ENCODE measurements at regions not wholly inside any gene's neighbourhood (a gene's known extent, or its start where the extent isn't known, plus 50 kb on each side); places are given as distances from the start of the nearest gene placed in this dataset.

- 89% methylated on average over 1 of the region's 2 CpGs for WGBS (ENCODE audit: insufficient coverage)
- no peaks in the 10 kb centered on the region for H3K9me3 ChIP-seq (ENCODE audit: control insufficient read depth, insufficient read depth, low read length)
- ATAC-seq (no peak), DNase-seq (no peak)
- intact Hi-C loops (cut with micrococcal nuclease) = no loop called here
- Mint-ChIP-seq H3K27ac (no peak overlapping the region), H3K36me3 (no peaks in the 10 kb centered on the region), H3K27me3 (ENCODE audit: low read depth in 2 of 2) (no peaks in the 10 kb centered on the region), H3K4me1 (no peaks in the 10 kb centered on the region), H3K9me3 (peaks cover 0 to 2% of the 10 kb centered on the region in 2 donors), H3K4me3 (no peak overlapping the region)
- TF ChIP-seq CTCF (IDR thresholded peaks at IDR 0.05) = no peak
- no peaks in the 10 kb centered on the region for H3K27me3 ChIP-seq (ENCODE audit: control insufficient read depth, insufficient read depth, low read length)
- no peak overlapping the region for H3K4me3 ChIP-seq (ENCODE audit: low read length)
- H3K27ac ChIP-seq (ENCODE audit: low read length) = no peak overlapping the region
- no peaks in the 10 kb centered on the region for H3K36me3 ChIP-seq (ENCODE audit: control insufficient read depth, insufficient read depth, low read length)
- H3K4me1 ChIP-seq (ENCODE audit: control insufficient read depth, insufficient read depth, low read length) = no peaks in the 10 kb centered on the region
Measured at GRCh38 chr12:24530689-24531088, 418.2 kb downstream of the BCAT1 start.

- Histone ChIP-seq H3K36me3 (ENCODE audit: control insufficient read depth, insufficient read depth, low read length) (no peaks in the 10 kb centered on the region), H3K4me3 (ENCODE audit: low read length) (no peak overlapping the region), H3K4me1 (ENCODE audit: control insufficient read depth, insufficient read depth, low read length) (no peaks in the 10 kb centered on the region), H3K9me3 (ENCODE audit: control insufficient read depth, insufficient read depth, low read length) (no peaks in the 10 kb centered on the region), H3K27me3 (ENCODE audit: control insufficient read depth, insufficient read depth, low read length) (no peaks in the 10 kb centered on the region), H3K27ac (ENCODE audit: low read length) (no peak overlapping the region)
- H3K4me1 Mint-ChIP-seq = no peaks in the 10 kb centered on the region
- intact Hi-C loops (cut with micrococcal nuclease) = no loop called here
- peaks cover 0 to 4% of the 10 kb centered on the region in 2 donors for H3K9me3 Mint-ChIP-seq
- no peak overlapping the region for H3K4me3 Mint-ChIP-seq
- H3K36me3 Mint-ChIP-seq = no peaks in the 10 kb centered on the region
- no peak for DNase-seq
- no peak for ATAC-seq
- no peaks in the 10 kb centered on the region for H3K27me3 Mint-ChIP-seq (ENCODE audit: low read depth in 2 of 2)
- no peak overlapping the region for H3K27ac Mint-ChIP-seq
- no peak for TF ChIP-seq CTCF (IDR thresholded peaks at IDR 0.05)
Measured at GRCh38 chr12:24527102-24527501, 421.8 kb downstream of the BCAT1 start.

- Histone ChIP-seq H3K27me3 (ENCODE audit: control insufficient read depth, insufficient read depth, low read length) (no peaks in the 10 kb centered on the region), H3K4me1 (ENCODE audit: control insufficient read depth, insufficient read depth, low read length) (no peaks in the 10 kb centered on the region), H3K4me3 (ENCODE audit: low read length) (no peak overlapping the region), H3K9me3 (ENCODE audit: control insufficient read depth, insufficient read depth, low read length) (peaks cover 5% of the 10 kb centered on the region), H3K27ac (ENCODE audit: low read length) (no peak overlapping the region), H3K36me3 (ENCODE audit: control insufficient read depth, insufficient read depth, low read length) (no peaks in the 10 kb centered on the region)
- Mint-ChIP-seq H3K9me3 (peaks cover 18 to 19% of the 10 kb centered on the region in 2 donors), H3K4me1 (no peaks in the 10 kb centered on the region), H3K4me3 (no peak overlapping the region), H3K27me3 (ENCODE audit: low read depth in 2 of 2) (no peaks in the 10 kb centered on the region), H3K36me3 (peaks cover 17% of the 10 kb centered on the region), H3K27ac (no peak overlapping the region)
- WGBS (ENCODE audit: insufficient coverage) = no CpG with 5 or more reads among the region's 1 CpG
- ATAC-seq (no peak), DNase-seq (no peak)
- no peak for TF ChIP-seq CTCF (IDR thresholded peaks at IDR 0.05)
- intact Hi-C loops (cut with micrococcal nuclease) = no loop called here
Measured at GRCh38 chr12:24522736-24523135, 426.2 kb downstream of the BCAT1 start.

- peaks cover 5% of the 10 kb centered on the region for H3K9me3 ChIP-seq (ENCODE audit: control insufficient read depth, insufficient read depth, low read length)
- H3K4me1 ChIP-seq (ENCODE audit: control insufficient read depth, insufficient read depth, low read length) = no peaks in the 10 kb centered on the region
- Mint-ChIP-seq H3K4me3 (no peak overlapping the region), H3K4me1 (no peaks in the 10 kb centered on the region), H3K27ac (no peak overlapping the region), H3K36me3 (peaks cover 17% of the 10 kb centered on the region), H3K9me3 (peaks cover 18 to 19% of the 10 kb centered on the region in 2 donors), H3K27me3 (ENCODE audit: low read depth in 2 of 2) (no peaks in the 10 kb centered on the region)
- intact Hi-C loops (cut with micrococcal nuclease) = no loop called here
- no peaks in the 10 kb centered on the region for H3K36me3 ChIP-seq (ENCODE audit: control insufficient read depth, insufficient read depth, low read length)
- no peak overlapping the region for H3K27ac ChIP-seq (ENCODE audit: low read length)
- ATAC-seq (no peak), DNase-seq (no peak)
- H3K4me3 ChIP-seq (ENCODE audit: low read length) = no peak overlapping the region
- no peak for TF ChIP-seq CTCF (IDR thresholded peaks at IDR 0.05)
- 100% methylated on average over 1 of the region's 1 CpG for WGBS (ENCODE audit: insufficient coverage)
- H3K27me3 ChIP-seq (ENCODE audit: control insufficient read depth, insufficient read depth, low read length) = no peaks in the 10 kb centered on the region
Measured at GRCh38 chr12:24519759-24520158, 429.1 kb downstream of the BCAT1 start.
